ENCODE measurements at regions not wholly inside any gene's neighbourhood (a gene's known extent, or its start where the extent isn't known, plus 50 kb on each side); places are given as distances from the start of the nearest gene placed in this dataset.
"Not testable (repeated sequence)": the region's sequence is repeated elsewhere in the genome, so short reads cannot be mapped to it uniquely, and the experiment has no call there.

DNA sequence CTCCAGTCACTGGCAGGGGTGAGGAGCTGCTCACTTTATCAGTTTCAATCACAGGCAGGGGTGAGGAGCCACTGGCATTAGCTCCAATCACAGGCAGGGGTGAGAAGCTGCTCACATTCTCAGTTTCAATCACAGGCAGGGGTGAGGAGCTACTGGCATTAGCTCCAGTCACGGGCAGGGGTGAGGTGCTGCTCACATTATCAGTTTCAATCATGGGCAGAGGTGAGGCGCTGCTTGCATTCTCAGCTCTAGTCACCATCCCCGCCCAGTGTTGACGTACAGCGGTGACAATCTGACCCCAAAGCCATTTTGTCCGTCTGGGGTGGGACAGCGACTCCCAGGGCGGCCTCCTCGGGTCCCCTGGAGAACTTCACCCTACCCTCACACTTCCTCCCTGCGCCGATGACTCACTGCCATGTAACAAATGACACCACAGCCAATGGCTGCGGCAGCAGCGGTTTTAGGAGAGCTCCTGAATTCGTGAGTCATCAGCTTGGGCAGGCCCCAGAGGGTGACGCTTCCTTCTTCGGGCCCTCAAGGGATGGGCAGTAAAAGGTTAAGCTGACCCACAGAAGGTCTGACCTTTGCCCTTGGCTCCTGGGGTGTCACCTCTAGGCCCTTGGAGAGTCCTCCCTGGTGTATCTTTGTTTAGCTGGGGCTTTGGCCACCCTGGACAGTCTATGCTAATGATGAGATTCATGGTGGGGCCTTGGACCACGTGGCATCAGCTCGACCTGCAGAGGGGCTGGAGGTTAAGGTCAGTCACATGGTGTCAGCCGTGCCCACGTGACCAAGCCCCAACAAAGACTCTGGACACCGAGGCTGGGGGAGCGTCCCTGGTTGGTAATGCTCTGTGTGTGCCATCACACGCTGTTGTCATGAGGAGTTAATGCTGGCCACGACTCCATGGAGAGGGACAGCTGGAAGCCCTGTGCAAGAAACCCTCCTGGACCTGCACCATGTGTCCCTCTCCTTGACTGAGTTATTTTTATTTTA, 171.7 kb downstream of the C16orf95 start:
- DNase-seq (ENCODE audit: low spot score): no peak

DNA sequence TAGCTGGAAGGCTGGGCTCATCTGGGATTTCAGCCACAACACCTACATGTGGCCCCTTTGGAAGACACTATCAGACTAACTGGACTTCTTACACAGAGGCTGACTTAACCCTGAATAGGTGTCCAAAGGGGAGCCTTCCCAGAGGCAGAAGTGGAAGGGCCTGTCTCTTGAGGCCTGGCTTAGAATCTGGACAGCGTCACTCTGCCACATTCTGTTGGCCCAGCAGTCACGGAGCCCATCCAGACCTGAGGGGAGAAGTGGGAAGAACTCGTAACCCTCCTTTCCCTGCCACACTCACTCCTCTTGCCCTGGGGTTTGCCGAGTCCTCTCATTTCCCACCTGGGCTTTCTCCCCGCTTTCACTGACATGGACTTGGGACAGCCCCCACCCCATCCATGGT, 170.5 kb downstream of the C16orf95 start:
- DNase-seq (ENCODE audit: low spot score): no peak

DNA sequence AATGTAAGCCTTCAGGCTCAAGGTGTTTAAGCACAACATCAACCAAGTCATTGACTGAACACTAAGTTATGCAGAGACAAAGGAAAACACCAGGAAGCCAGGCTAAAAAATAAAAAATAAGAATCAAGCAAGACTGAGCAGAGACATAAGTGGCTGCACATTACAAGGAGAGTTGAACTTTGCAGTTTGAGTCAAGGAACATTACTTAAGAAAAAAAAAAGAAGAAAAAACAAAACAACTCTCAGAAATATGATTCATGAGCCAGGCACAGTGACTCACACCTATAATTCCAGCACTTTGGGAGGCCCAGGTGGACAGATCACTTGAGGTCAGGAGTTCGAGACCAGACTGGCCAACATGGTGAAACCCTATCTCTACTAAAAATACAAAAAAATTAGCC, 168.1 kb downstream of the C16orf95 start:
- no peak for DNase-seq (ENCODE audit: low spot score)

DNA sequence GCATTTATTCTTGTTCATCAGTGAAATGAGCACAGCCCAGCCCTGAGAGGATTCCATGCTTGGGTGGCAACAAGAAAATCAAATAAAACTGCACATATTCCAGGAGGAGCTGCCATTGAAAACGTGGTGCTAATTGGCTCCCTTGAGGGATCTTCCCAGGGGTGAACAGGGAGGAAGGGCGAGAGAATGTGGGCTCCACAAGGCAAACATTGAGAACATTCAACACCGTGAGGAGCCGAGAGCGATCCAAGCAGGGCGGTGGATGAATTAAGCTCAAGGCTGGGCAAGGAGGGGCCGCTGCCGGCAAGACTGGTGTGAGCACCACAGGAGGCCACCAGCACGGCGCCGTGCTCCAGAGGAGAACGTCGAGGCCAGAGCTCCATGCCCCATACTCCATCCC, 166.9 kb downstream of the C16orf95 start:
- no peak for DNase-seq (ENCODE audit: low spot score)

DNA sequence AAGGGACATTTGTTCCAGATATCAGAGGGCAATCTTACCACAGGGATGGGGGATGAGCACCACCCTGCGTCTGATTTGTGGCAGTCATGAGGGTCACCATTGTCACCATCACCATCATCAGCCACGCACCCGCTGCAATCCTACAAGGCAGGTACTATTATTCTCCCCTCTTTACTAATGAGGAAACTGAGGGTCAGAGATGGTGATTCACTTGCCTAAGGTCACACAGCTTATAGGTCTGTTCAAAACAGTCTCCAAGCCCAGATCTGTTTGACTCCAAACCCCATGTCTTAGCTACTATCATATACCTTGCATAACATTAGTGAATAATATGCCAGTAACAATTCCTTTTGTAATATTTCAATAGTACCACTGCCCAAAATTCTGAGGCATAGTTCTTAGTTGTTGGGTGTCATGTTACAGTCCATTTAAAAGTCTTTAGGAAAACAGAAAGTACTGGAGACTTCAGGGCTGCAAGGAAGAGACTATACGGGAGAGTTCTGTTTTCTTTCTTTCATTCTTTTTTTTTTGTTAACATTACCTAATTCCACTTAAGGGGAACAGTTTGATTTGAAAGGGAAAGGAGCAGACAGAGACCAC, 166.4 kb downstream of the C16orf95 start:
- DNase-seq (ENCODE audit: low spot score): no peak

DNA sequence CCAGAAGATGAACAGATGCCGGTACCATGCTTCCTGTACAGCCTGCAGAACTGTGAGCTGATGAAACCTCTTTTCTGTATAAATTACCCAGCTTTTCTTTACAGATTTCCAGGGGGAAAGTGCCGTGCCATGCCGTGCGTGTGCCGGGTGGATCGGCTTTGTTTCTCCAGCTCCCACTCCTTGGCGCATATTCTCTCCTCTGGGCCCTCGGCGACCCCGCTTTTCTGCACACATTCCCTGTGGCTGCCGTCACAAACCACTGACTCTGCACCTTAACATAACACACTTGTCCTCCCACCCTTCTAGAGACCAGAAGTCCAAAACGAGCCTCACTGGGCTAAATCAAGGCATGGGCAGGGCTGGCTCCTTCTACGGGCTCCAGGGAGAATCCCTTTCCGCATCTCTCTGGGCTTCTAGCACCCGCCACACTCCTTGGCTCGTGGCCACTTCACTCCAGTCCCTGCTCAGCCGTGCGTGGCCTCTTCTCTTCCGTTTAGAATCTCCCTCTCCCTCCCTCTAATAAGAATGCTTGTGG, 164.9 kb downstream of the C16orf95 start:
- DNase-seq (ENCODE audit: low spot score): no peak

DNA sequence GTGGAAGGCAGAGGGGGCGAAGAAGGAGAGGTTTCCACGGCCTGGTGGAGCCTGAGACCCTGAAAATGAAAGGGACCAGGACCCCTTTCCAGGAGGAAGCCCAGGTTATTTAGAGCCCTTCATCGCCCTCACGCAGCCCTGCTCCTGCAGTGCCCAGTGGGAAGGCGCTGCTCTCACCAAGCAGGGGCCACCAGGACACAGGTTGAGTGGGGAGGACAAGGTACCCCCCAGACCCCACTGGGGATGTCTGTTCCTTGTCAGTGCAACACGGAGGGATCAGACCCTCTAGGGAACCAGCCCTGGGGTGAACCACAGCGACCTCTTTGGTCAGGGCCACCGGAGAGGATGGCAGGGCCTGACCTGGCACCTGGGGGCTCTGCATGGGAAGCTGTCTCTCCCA, 163.9 kb downstream of the C16orf95 start:
- no peak for DNase-seq (ENCODE audit: low spot score)

DNA sequence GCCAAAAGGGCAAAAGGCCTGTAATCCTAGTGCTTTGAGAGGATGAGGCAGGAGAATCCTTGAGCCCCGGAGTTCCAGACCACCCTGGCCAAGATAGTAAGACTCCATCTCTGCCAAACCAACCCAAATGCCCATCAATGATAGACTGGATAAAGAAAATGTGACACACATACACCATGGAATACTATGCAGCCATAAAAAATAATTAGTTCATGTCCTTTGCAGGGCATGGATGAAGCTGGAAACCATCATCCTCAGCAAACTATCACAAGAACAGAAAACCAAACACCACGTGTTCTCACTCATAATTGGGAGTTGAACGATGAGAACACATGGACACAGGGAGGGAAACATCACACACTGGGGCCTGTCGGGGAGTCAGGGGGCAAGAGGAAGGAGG, 161.9 kb downstream of the C16orf95 start:
- not testable (repeated sequence) for DNase-seq (ENCODE audit: low spot score)

DNA sequence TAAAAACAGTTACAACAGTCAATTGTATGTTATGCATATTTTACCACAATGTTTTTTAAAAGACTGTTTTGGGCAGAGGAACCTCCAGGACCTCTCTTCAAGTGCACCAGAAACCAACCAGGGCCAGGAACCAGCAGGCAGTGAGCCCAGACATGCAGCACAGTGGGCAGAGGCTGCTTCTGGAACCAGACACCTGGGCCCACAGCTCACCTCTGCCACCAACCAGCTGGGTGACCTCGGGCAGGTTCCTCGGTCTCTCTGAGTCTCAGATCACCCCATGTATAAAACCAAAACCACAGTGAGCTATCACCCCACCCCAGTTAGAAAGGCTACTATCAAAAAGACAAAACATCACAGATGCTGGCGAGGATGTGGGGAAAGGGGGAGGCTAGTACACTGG, 161.0 kb downstream of the C16orf95 start:
- no peak for DNase-seq (ENCODE audit: low spot score)

DNA sequence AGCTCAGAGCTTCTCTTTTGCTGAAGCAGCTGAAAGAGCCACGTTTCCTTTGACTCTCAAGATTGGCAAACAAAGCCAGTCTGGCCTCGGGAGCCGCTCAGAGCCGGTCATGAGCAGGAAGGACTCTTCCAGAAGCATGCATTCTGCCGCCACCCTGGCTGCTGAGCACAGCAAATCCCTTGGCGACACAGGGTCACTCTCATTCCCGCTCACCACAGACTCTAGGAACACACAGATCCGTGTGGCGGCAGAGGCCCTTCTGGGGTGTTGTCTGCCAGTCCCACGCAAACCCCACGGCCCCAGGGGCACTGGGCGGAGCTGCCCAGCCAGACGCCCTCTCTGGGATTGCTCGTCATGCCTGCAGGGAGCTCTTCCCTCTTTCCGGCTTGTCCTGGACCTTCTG, 157.0 kb downstream of the C16orf95 start:
- DNase-seq (ENCODE audit: low spot score): peak; percentile 43

DNA sequence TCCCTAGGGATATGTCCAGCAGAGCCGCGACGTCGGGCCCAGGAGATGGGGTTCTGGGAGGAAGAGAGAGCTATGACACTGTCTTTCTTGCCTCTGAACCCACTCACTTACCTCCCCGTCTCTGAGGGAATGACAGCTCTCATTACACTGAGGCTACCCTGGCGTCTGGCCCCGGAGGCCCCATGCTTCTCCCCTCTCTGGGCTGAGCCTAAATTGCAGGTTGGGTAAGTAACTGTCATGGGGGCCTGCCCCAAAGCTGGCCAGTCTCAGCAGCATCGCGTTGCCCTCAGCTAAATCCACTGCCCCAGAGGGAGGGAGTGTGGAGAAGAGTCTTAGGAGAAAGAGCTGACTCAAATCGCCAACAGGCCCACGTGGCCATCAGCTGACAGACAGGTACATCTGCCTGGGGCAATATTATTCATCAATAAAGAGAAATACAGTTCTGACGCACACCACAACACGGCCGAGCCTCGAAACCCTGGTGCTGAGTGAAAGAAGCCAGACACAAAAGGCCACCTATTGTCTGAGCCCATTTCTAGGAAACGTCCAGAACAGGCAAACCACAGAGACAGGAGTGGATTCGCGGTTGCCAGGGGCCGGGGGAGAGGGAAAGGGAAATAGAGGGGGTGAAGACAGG, 156.4 kb downstream of the C16orf95 start:
- no peak for DNase-seq (ENCODE audit: low spot score)

DNA sequence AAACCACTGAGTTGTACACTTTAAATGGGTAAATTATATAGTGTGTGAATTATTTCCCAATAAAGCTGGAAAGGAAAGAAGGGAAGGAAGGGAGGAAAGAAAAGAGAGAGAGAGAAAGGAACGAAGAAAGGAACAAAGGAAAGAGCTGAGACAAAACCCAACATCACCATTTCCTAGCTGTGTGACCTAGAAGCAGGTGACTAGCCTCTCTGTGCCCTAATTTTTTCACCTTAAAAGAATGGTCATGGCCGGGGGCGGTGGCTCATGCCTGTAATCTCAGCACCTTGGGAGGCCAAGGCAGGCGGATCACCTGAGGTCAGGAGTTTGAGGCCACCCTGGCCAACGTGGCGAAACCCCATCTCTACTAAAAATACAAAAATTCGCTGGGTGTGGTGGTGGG, 155.8 kb downstream of the C16orf95 start:
- not testable (repeated sequence) for DNase-seq (ENCODE audit: low spot score)

DNA sequence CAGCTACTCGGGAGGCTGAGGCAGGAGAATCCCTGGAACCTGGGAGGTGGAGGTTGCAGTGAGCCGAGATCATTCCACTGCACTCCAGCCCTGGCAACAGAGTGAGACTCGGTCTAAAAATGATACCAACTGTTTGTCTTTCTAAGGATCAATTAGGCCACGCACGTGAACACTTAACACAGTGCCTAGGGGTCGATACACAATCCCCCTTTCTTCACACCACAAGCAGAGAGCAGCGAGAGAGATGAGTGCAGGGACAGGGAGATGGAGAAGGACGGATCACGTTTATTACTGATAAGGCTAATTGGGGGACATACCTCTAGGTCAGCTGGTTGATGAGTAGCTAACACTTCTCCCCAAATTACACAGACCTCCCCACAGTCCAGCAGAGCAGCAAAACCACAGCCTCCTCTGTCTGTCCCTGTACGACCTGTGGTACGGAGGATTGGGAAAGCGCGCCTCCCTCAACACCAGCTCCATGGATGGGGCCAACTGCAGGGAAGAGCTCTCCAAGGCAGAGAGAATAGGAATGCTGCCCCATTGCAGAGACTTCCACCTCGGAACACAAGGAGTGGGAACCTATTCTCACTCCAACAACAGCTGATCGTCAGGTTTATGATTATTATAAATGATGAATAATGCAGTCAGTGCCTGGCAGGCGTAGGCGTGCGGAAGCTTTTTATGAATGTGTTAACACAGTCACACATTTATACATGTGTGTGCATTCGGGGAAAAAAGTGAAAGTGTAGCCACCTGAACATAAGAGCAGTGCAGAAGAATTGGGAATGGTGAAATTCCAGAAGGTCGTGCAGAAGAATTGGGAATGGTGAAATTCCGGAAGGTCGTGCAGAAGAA, 155.1 kb downstream of the C16orf95 start:
- no peak for DNase-seq (ENCODE audit: low spot score)

DNA sequence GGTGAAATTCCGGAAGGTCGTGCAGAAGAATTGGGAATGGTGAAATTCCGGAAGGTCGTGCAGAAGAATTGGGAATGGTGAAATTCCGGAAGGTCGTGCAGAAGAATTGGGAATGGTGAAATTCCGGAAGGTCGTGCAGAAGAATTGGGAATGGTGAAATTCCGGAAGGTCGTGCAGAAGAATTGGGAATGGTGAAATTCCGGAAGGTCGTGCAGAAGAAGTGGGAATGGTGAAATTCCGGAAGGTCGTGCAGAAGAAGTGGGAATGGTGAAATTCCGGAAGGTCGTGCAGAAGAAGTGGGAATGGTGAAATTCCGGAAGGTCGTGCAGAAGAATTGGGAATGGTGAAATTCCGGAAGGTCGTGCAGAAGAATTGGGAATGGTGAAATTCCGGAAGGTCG, 154.4 kb downstream of the C16orf95 start:
- not testable (repeated sequence) for DNase-seq (ENCODE audit: low spot score)

DNA sequence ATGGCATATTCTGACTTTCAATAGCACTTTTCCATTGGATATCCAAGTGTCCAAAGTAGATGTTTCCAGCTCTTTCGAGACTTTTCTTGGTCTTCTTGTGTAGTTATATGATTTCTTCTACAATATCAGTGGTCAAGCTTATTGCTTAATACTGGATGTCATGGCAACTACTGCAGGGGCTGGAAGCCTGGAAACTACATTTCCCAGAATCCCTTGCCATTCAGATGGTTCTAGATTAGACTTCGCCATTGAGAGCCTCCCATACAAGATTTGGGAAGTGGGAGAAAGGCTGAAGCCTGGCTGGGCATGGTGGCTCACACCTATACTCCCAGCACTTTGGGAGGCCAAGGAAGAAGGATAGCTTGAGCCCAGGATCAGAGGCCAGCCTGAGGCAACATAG, 153.6 kb downstream of the C16orf95 start:
- DNase-seq (ENCODE audit: low spot score): no peak

DNA sequence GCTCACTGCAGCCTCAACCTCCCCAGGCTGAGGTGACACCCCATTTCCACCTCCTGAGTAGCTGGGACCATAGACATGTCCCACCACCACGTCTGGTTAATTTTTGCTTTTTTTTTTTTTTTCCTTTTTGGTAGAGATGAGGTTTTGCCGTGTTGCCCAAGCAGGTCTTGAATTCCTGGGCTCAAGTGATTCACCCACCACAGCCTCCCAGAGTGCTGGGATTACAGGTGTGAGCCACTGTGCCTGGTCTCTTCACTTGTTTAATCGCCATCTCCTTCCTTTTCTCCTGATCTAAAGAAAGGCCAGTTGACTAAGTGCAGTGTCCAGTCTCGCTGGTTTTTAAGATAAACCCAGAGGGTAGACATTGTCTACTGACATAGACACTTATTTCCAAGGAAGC, 152.0 kb downstream of the C16orf95 start:
- no peak for DNase-seq (ENCODE audit: low spot score)

DNA sequence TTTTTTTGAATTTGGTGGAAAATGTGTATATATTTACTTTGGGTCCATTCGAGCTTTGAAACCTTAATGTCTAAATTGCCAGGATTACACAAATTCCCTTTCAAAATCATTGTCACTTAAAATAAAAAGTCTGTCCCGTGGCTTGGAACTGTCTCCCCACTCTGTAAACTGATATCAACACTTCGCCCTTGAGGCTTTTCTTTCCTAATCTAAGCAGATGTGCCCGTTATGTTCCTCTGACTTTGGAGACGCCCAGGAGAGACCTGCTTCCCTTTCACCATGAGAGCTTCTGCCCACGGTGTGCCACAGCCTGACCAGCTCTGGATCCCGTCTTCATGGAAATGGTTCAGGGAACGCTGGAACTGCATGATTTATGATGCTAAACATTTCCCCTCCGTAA, 151.3 kb downstream of the C16orf95 start:
- DNase-seq (ENCODE audit: low spot score): no peak

DNA sequence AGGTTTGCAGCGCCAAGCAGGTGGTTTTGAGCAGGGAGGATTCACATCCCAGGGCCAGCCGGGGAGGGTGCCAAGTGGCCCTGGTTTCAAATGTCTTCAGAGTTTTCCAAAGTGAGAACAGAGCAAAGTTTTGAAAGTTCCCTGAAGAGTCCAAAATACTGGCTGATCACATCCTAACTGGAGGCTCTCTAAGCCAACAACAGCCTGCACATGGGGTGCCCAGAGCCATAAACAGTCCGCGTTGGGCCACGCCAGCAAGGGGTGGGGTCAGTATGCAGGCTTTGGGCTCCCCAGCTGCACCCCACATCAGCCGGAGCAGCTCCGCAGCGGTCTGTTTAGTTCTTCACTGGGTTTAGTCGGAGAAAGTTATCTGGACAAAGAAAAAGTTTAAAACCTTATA, 150.9 kb downstream of the C16orf95 start:
- no peak for DNase-seq (ENCODE audit: low spot score)

DNA sequence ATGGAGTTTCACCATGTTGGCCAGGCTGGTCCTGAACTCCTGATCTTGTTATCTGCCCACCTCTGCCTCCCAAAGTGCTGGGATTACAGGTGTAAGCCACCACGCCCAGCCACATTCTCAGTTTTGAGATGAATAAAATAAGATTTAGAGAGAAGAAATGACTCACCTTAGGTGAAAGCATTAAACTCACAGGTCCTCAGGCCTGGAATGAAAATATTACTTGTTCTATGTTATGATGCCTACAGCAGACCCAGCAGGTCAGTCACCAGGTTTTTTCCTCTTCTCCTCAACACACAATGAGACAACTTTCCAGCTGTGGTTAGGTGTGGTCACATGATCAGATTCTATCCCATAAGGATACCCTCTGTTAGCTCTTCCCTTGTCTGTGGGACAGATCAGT, 150.3 kb downstream of the C16orf95 start:
- no peak for DNase-seq (ENCODE audit: low spot score)

DNA sequence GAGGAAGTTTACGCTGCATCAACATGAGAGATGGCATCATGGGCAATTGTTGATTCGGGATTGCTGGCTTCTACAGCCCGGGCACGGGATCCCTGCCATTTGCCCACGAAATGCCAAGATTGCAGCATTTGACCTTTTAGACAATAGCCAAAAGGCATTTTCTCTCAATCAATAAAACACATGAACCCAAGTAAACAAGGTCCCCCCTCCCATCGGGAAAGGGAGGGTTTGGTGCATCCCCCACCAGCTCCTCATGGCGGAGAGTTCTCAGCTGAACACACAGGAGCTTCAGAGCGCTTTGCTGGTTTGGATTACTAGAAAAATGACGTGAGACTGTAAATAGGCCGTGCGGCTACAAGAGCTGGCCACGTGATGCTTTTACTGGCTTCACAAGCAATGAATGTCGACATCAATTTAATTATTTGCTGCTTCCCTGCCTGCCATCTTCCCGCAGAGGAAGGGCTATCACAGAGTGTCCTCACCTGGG, 147.6 kb downstream of the C16orf95 start:
- DNase-seq (ENCODE audit: low spot score): no peak

DNA sequence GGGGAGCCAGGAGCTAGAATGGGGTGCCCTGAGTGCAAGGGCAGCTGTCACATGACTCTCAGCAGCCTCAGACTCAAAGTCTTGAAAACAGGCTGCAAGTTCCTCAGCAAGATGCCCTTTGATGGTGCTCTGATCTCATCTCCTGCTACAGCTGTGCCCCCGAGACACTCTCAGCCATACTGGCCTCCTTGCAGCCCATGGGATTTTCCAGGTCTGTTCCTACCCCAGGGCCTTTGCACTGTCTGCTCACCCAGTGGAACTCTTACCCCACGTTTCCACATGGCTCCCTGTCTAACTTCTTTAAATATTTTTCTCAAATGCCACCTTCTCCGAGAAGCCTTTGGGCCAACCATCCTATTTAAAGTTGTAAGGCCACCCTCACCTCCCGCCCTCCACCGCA, 146.9 kb downstream of the C16orf95 start:
- DNase-seq (ENCODE audit: low spot score): no peak
